ENCODE measurements at regions not wholly inside any gene's neighbourhood (a gene's known extent, or its start where the extent isn't known, plus 50 kb on each side); places are given as distances from the start of the nearest gene placed in this dataset.

- no peak for TF ChIP-seq ZNF311 (CRISPR knock-in tag; IDR thresholded peaks at IDR 0.05)
- no peak for TF ChIP-seq ZNF76 (CRISPR knock-in tag; IDR thresholded peaks at IDR 0.05; ENCODE audit: borderline replicate concordance)
- TF ChIP-seq BRCA1 (IDR thresholded peaks at IDR 0.05): no peak
- no peak for TF ChIP-seq BRCA1 (CRISPR knock-in tag; IDR thresholded peaks at IDR 0.05)
Measured at GRCh38 chr3:96334779-96335178, 479.6 kb upstream of the EPHA6 start.

Measured in K562 (cell line).